GM23338 (cell line): ENCODE measurements at regions not wholly inside any gene's neighbourhood (a gene's known extent, or its start where the extent isn't known, plus 50 kb on each side); places are given as distances from the start of the nearest gene placed in this dataset.

Experiments
- ATAC-seq: fragments of 200-7000 bp; cut with Tn5 transposase; 3 replicates; pipeline ENCODE4 v1.9.1; 2020
- DNase-seq: peaks from one replicate; pipeline ENCODE4 v3.0.0-alpha.2; 2015; ENCODE audit warnings: low spot score
- H2AFZ ChIP-seq: fragments of 200-600 bp; sonication (generic); 2 replicates; pipeline ENCODE4 v1.8.0; 2016; ENCODE audit warnings: antibody characterized with exemption, mild to moderate bottlenecking, moderate library complexity
- H3F3A ChIP-seq: fragments of 200-600 bp; sonication (generic); replicated peaks from 2 replicates; pipeline ENCODE4 v1.8.0; 2017; ENCODE audit warnings: antibody characterized with exemption, mixed run types, low read depth
- H3K27ac ChIP-seq: fragments of 200-600 bp; sonication (generic); 2 replicates; pipeline ENCODE4 v1.6.1; 2016; ENCODE audit warnings: low read depth
- H3K27me3 ChIP-seq: fragments of 200-600 bp; sonication (generic); 2 replicates; pipeline ENCODE4 v1.8.0; 2016; ENCODE audit warnings: mild to moderate bottlenecking, mixed run types, moderate library complexity; ENCODE audit not compliant: insufficient read depth
- H3K36me3 ChIP-seq: fragments of 200-600 bp; sonication (generic); 2 replicates; pipeline ENCODE4 v1.8.0; 2016; ENCODE audit warnings: mild to moderate bottlenecking; ENCODE audit not compliant: insufficient read depth
- H3K4me1 ChIP-seq: fragments of 200-600 bp; sonication (generic); 2 replicates; pipeline ENCODE4 v1.8.0; 2016; ENCODE audit warnings: mild to moderate bottlenecking, moderate library complexity; ENCODE audit not compliant: insufficient read depth
- H3K4me2 ChIP-seq: fragments of 200-600 bp; sonication (generic); 2 replicates; pipeline ENCODE4 v1.7.1; 2017; ENCODE audit warnings: mixed run types
- H3K4me3 ChIP-seq: fragments of 200-600 bp; sonication (generic); 2 replicates; pipeline ENCODE4 v1.6.1; 2016; ENCODE audit warnings: mixed run types
- H3K79me2 ChIP-seq: fragments of 200-600 bp; sonication (generic); replicated peaks from 2 replicates; pipeline ENCODE4 v1.8.0; 2017; ENCODE audit warnings: mild to moderate bottlenecking; ENCODE audit not compliant: insufficient read depth
- H3K9me2 ChIP-seq: fragments of 200-600 bp; sonication (generic); 2 replicates; pipeline ENCODE4 v1.8.0; 2017; ENCODE audit not compliant: insufficient read depth
- H4K20me1 ChIP-seq: fragments of 200-600 bp; sonication (generic); replicated peaks from 2 replicates; pipeline ENCODE4 v1.8.0; 2017; ENCODE audit warnings: mild to moderate bottlenecking; ENCODE audit not compliant: insufficient read depth
- H3K27ac Mint-ChIP-seq: 2 replicates; pipeline ENCODE4 v1.8.0; 2020; ENCODE audit warnings: inconsistent platforms, mild to moderate bottlenecking, moderate library complexity, mixed read lengths
- H3K27me3 Mint-ChIP-seq: 3 replicates; pipeline ENCODE4 v1.8.0; 2022; ENCODE audit warnings: low read depth, mild to moderate bottlenecking, moderate library complexity, mixed read lengths, inconsistent platforms; ENCODE audit not compliant: insufficient read depth, poor library complexity
- H3K36me3 Mint-ChIP-seq: 3 replicates; pipeline ENCODE4 v1.8.0; 2021; ENCODE audit warnings: low read depth, mild to moderate bottlenecking, inconsistent platforms, moderate library complexity, mixed read lengths
- H3K4me1 Mint-ChIP-seq: 3 replicates; pipeline ENCODE4 v1.8.0; 2020; ENCODE audit warnings: mild to moderate bottlenecking, inconsistent platforms, mixed read lengths
- H3K4me3 Mint-ChIP-seq: 3 replicates; pipeline ENCODE4 v1.8.0; 2021; ENCODE audit warnings: moderate library complexity, mild to moderate bottlenecking, inconsistent platforms, mixed read lengths
- H3K9me3 Mint-ChIP-seq: 3 replicates; pipeline ENCODE4 v1.8.0; 2020; ENCODE audit warnings: moderate library complexity, mild to moderate bottlenecking, inconsistent platforms, mixed read lengths
- CREB1 ChIP-seq: fragments of 250-450 bp; sonication (Bioruptor Pico); IDR thresholded peaks from 2 replicates; pipeline ENCODE4 v1.5.0; 2020; ENCODE audit warnings: low read depth, mild to moderate bottlenecking, moderate library complexity
- EZH2 ChIP-seq: fragments of 200-600 bp; sonication (generic); IDR thresholded peaks from one replicate; pipeline ENCODE4 v1.8.0; 2017; ENCODE audit warnings: antibody characterized with exemption, mild to moderate bottlenecking, low read depth; ENCODE audit not compliant: unreplicated experiment
- JUNB ChIP-seq: IDR thresholded peaks from one replicate; pipeline ENCODE4 v1.6.1; 2016; ENCODE audit warnings: antibody characterized with exemption; ENCODE audit not compliant: unreplicated experiment
- NANOG ChIP-seq: IDR thresholded peaks from 2 replicates; pipeline ENCODE4 v1.6.1; 2016; ENCODE audit warnings: antibody characterized with exemption, borderline replicate concordance
- POLR2AphosphoS5 ChIP-seq: IDR thresholded peaks from 2 replicates; pipeline ENCODE4 v1.6.1; 2016; ENCODE audit warnings: antibody characterized with exemption, low read depth
- REST ChIP-seq: IDR thresholded peaks from one replicate; pipeline ENCODE4 v1.6.1; 2018; ENCODE audit warnings: antibody characterized with exemption; ENCODE audit not compliant: unreplicated experiment
- ZNF114 ChIP-seq: fragments of 250-450 bp; sonication (Bioruptor Pico); IDR thresholded peaks from 2 replicates; pipeline ENCODE4 v1.5.0; 2020; ENCODE audit warnings: mild to moderate bottlenecking, moderate library complexity
- ZNF462 ChIP-seq: fragments of 250-450 bp; sonication (Bioruptor Pico); IDR thresholded peaks from 2 replicates; pipeline ENCODE4 v1.5.0; 2020; ENCODE audit warnings: mild to moderate bottlenecking, moderate library complexity
- TF ChIP-seq, protein P1 (sequence below), 2 experiments: fragments of 200-600 bp in 1 of 2; sonication (generic) in 1 of 2; conservative IDR thresholded peaks; 2 replicates each; pipeline versions ENCODE4 v1.5.1 to v1.6.1; 2016 to 2017; ENCODE audit warnings: antibody characterized with exemption in 2 of 2, low read depth in 2 of 2, mild to moderate bottlenecking in 2 of 2, moderate library complexity in 1 of 2
- TF ChIP-seq, protein P2 (sequence below): IDR thresholded peaks from 2 replicates; pipeline ENCODE4 v1.6.1; 2016; ENCODE audit warnings: antibody characterized with exemption

GRCh38 chr14:36439766-36440165, 80.3 kb downstream of the NKX2-1 start (continued):
- TF ChIP-seq, protein P1, sequence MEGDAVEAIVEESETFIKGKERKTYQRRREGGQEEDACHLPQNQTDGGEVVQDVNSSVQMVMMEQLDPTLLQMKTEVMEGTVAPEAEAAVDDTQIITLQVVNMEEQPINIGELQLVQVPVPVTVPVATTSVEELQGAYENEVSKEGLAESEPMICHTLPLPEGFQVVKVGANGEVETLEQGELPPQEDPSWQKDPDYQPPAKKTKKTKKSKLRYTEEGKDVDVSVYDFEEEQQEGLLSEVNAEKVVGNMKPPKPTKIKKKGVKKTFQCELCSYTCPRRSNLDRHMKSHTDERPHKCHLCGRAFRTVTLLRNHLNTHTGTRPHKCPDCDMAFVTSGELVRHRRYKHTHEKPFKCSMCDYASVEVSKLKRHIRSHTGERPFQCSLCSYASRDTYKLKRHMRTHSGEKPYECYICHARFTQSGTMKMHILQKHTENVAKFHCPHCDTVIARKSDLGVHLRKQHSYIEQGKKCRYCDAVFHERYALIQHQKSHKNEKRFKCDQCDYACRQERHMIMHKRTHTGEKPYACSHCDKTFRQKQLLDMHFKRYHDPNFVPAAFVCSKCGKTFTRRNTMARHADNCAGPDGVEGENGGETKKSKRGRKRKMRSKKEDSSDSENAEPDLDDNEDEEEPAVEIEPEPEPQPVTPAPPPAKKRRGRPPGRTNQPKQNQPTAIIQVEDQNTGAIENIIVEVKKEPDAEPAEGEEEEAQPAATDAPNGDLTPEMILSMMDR (conservative IDR thresholded peaks at IDR 0.05; ENCODE audit: low read depth in 2 of 2), result no peak
- TF ChIP-seq EZH2, result no peak
- TF ChIP-seq ZNF114 (CRISPR knock-in tag), result no peak
- no peak for TF ChIP-seq POLR2AphosphoS5

GRCh38 chr14:36438883-36439282, 81.1 kb downstream of the NKX2-1 start:
- peaks cover 15% of the 10 kb centered on the region for H3K27me3 ChIP-seq
- H3K27ac Mint-ChIP-seq, result no peak overlapping the region
- H3K9me2 ChIP-seq, result no peaks in the 10 kb centered on the region
- H3K4me3 ChIP-seq, result no peak overlapping the region
- H4K20me1 ChIP-seq, result no peaks in the 10 kb centered on the region
- DNase-seq (no peak), ATAC-seq (no peak)
- no peaks in the 10 kb centered on the region for H3K79me2 ChIP-seq
- H3K4me1 Mint-ChIP-seq, result peaks cover 53% of the 10 kb centered on the region
- no peak overlapping the region for H2AFZ ChIP-seq
- H3K9me3 Mint-ChIP-seq, result no peaks in the 10 kb centered on the region
- no peak overlapping the region for H3K27ac ChIP-seq
- peaks cover 7% of the 10 kb centered on the region; the same call in 1 of the 2 replicates for H3F3A ChIP-seq
- H3K4me2 ChIP-seq, result no peak overlapping the region
- H3K4me1 ChIP-seq, result peaks cover 55% of the 10 kb centered on the region
- H3K4me3 Mint-ChIP-seq, result no peak overlapping the region
- H3K36me3 ChIP-seq, result no peaks in the 10 kb centered on the region
- H3K27me3 Mint-ChIP-seq, result peaks cover 17% of the 10 kb centered on the region
- no peaks in the 10 kb centered on the region for H3K36me3 Mint-ChIP-seq
- TF ChIP-seq, protein P2, sequence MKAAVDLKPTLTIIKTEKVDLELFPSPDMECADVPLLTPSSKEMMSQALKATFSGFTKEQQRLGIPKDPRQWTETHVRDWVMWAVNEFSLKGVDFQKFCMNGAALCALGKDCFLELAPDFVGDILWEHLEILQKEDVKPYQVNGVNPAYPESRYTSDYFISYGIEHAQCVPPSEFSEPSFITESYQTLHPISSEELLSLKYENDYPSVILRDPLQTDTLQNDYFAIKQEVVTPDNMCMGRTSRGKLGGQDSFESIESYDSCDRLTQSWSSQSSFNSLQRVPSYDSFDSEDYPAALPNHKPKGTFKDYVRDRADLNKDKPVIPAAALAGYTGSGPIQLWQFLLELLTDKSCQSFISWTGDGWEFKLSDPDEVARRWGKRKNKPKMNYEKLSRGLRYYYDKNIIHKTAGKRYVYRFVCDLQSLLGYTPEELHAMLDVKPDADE, result no peak
- TF ChIP-seq REST (no peak), JUNB (no peak), NANOG (no peak), ZNF462 (CRISPR knock-in tag) (no peak), POLR2AphosphoS5 (no peak), CREB1 (CRISPR knock-in tag) (no peak), ZNF114 (CRISPR knock-in tag) (no peak), EZH2 (no peak)
- TF ChIP-seq, protein P1 (conservative IDR thresholded peaks at IDR 0.05; ENCODE audit: low read depth in 2 of 2), result no peak
